Sigmoid colon (tissue), 6 donors: ENCODE measurements at regions not wholly inside any gene's neighbourhood (a gene's known extent, or its start where the extent isn't known, plus 50 kb on each side); places are given as distances from the start of the nearest gene placed in this dataset.

ENCODE experiments used
- DNase-seq: peaks from one replicate; pipeline ENCODE4 v3.0.0-alpha.2; 2019
- H3K27ac ChIP-seq, 4 donors: fragments of 200-600 bp; sonication (generic); one replicate each; pipeline ENCODE4 v1.5.1; 2016 to 2019; ENCODE audit warnings: mild to moderate bottlenecking in 1 of 4
- H3K27me3 ChIP-seq, 3 donors: fragments of 200-600 bp; sonication (generic); one replicate each; pipeline ENCODE4 v1.5.1; 2019; ENCODE audit warnings: mild to moderate bottlenecking in 1 of 3
- H3K36me3 ChIP-seq, 4 donors: fragments of 200-600 bp; sonication (generic); one replicate each; pipeline ENCODE4 v1.5.1; 2016 to 2019
- H3K4me1 ChIP-seq, 4 donors: fragments of 200-600 bp; sonication (generic); one replicate each; pipeline ENCODE4 v1.5.1; 2017 to 2019
- H3K4me3 ChIP-seq, 4 donors: fragments of 200-600 bp; sonication (generic); one replicate each; pipeline ENCODE4 v1.5.1; 2017 to 2019; ENCODE audit warnings: mild to moderate bottlenecking in 2 of 4, moderate library complexity in 1 of 4
- H3K9me3 ChIP-seq, 4 donors: fragments of 200-600 bp in 3 of 4; sonication (generic) in 3 of 4; one replicate each; pipeline versions ENCODE4 v1.5.1 to v1.6.1; 2013 to 2019
- EP300 ChIP-seq, 4 donors: sonication (generic); formaldehyde crosslinking; IDR thresholded peaks; one replicate each; pipeline ENCODE4 v1.6.1; 2017; ENCODE audit warnings: antibody characterized with exemption in 4 of 4
- POLR2A ChIP-seq, 2 donors: fragments of 450-650 bp; IDR thresholded peaks; one replicate each; pipeline ENCODE4 v1.6.1; 2016; ENCODE audit warnings: antibody characterized with exemption in 2 of 2, mild to moderate bottlenecking in 2 of 2, moderate library complexity in 2 of 2
- POLR2AphosphoS5 ChIP-seq, 4 donors: sonication (generic); formaldehyde crosslinking; IDR thresholded peaks; one replicate each; pipeline ENCODE4 v1.6.1; 2017; ENCODE audit warnings: antibody characterized with exemption in 4 of 4
- WGBS, 2 donors: extraction: QIAGEN DNeasy Blood & Tissue Kit; methylation state at CpG; one replicate each; pipeline ENCODE4 v1.1.7; 2013; 5-methylcytosine and 5-hydroxymethylcytosine counted together
- intact Hi-C: fragments of 100-400 bp; cut with DNase I; formaldehyde crosslinking; loops from one replicate; pipeline ENCODE4 v1.15.1; 2023
- TF ChIP-seq, protein P1 (sequence below), 4 experiments: fragments of 450-650 bp in 3 of 4; fragments of 200-600 bp in 1 of 4; IDR thresholded peaks; one replicate each; pipeline ENCODE4 v1.5.1; 2016 to 2019; ENCODE audit warnings: antibody characterized with exemption in 4 of 4, mild to moderate bottlenecking in 3 of 4, moderate library complexity in 2 of 4
- donor health status: healthy with polysubstance abuse.
- donor health status: healthy.

GRCh38 chr5:36756848-36757247 lies 119.7 kb upstream of the NIPBL start:
- H3K9me3 ChIP-seq: no peaks in the 10 kb centered on the region
- H3K27ac ChIP-seq: no peak overlapping the region
- 19 to 77% methylated on average over 2 of the region's 2 CpGs for WGBS, 2 donors
- no peaks in the 10 kb centered on the region for H3K36me3 ChIP-seq
- DNase-seq: no peak
- H3K4me3 ChIP-seq: no peak overlapping the region
- no peaks in the 10 kb centered on the region for H3K27me3 ChIP-seq
- intact Hi-C loops: no loop called here
- TF ChIP-seq POLR2A (IDR thresholded peaks at IDR 0.05): no peak
- TF ChIP-seq POLR2AphosphoS5 (IDR thresholded peaks at IDR 0.05): no peak
- TF ChIP-seq, protein P1, sequence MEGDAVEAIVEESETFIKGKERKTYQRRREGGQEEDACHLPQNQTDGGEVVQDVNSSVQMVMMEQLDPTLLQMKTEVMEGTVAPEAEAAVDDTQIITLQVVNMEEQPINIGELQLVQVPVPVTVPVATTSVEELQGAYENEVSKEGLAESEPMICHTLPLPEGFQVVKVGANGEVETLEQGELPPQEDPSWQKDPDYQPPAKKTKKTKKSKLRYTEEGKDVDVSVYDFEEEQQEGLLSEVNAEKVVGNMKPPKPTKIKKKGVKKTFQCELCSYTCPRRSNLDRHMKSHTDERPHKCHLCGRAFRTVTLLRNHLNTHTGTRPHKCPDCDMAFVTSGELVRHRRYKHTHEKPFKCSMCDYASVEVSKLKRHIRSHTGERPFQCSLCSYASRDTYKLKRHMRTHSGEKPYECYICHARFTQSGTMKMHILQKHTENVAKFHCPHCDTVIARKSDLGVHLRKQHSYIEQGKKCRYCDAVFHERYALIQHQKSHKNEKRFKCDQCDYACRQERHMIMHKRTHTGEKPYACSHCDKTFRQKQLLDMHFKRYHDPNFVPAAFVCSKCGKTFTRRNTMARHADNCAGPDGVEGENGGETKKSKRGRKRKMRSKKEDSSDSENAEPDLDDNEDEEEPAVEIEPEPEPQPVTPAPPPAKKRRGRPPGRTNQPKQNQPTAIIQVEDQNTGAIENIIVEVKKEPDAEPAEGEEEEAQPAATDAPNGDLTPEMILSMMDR (IDR thresholded peaks at IDR 0.05): no peak
- TF ChIP-seq EP300 (IDR thresholded peaks at IDR 0.05): no peak
- H3K4me1 ChIP-seq: no peaks in the 10 kb centered on the region

GRCh38 chr5:36759117-36759516 lies 117.5 kb upstream of the NIPBL start:
- TF ChIP-seq EP300 (IDR thresholded peaks at IDR 0.05) (no peak), POLR2A (IDR thresholded peaks at IDR 0.05) (no peak), POLR2AphosphoS5 (IDR thresholded peaks at IDR 0.05) (no peak)
- TF ChIP-seq, protein P1 (IDR thresholded peaks at IDR 0.05): no peak
- H3K36me3 ChIP-seq: no peaks in the 10 kb centered on the region
- no peaks in the 10 kb centered on the region for H3K27me3 ChIP-seq
- no peaks in the 10 kb centered on the region for H3K4me1 ChIP-seq
- no peak overlapping the region for H3K4me3 ChIP-seq
- no peaks in the 10 kb centered on the region for H3K9me3 ChIP-seq
- no peak for DNase-seq
- WGBS, 2 donors: 94 to 100% methylated on average over 1 of the region's 1 CpG
- no peak overlapping the region for H3K27ac ChIP-seq
- intact Hi-C loops: no loop called here

DNA sequence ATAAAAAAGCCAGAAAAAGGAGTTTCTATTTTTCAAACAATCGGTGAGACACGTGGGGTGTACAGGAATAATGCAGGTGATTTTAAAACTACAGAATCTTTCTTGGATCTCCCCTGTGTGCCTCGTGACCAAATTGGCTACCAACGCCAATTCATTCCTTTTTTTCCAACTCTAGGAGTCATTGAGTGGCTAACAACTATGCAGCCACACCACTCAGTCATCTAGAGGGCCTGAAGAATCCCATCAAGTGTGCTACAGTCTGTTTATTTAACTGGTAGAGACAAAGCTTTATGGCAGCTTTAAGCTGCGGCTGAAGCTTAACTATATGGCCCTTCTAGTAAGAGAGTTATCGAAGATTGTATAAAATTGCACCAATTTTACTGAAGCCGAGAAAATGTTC lies 113.1 kb upstream of the NIPBL start:
- no peaks in the 10 kb centered on the region for H3K9me3 ChIP-seq

DNA sequence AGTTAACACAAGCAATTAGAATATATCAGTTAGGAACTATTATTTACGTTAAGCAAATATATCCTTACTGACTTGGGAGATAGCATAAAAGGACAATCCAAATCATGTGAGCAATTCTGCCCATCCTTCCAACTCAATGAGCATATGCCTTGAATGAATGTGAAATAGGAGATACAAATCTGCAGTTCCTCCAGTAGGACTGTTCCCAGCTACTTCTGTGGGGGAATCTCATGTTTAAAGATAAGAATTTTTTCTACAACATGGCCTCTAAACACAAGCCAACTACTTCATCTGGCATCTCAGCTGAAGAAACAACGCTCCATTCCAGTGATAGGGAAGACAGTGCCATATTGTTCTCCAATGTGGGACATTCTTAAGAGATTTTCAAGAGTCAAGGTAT lies 110.7 kb upstream of the NIPBL start:
- Histone ChIP-seq H3K4me1 (no peaks in the 10 kb centered on the region), H3K9me3 (no peaks in the 10 kb centered on the region), H3K27me3 (no peaks in the 10 kb centered on the region), H3K27ac (no peak overlapping the region), H3K36me3 (no peaks in the 10 kb centered on the region), H3K4me3 (no peak overlapping the region)
- 91 to 97% methylated on average over 2 of the region's 2 CpGs for WGBS, 2 donors
- intact Hi-C loops: no loop called here
- no peak for DNase-seq
- TF ChIP-seq, protein P1 (IDR thresholded peaks at IDR 0.05): no peak
- TF ChIP-seq EP300 (IDR thresholded peaks at IDR 0.05): no peak
- no peak for TF ChIP-seq POLR2A (IDR thresholded peaks at IDR 0.05)
- no peak for TF ChIP-seq POLR2AphosphoS5 (IDR thresholded peaks at IDR 0.05)

More for the DNA sequence above, 113.1 kb upstream of the NIPBL start:
- no peaks in the 10 kb centered on the region for H3K36me3 ChIP-seq
- H3K4me1 ChIP-seq: no peaks in the 10 kb centered on the region
- no peak overlapping the region for H3K4me3 ChIP-seq
- WGBS, 2 donors: 29 to 62% methylated on average over 7 of the region's 7 CpGs
- no peak overlapping the region for H3K27ac ChIP-seq
- TF ChIP-seq, protein P1 (IDR thresholded peaks at IDR 0.05): no peak
- no peak for TF ChIP-seq POLR2AphosphoS5 (IDR thresholded peaks at IDR 0.05)
- no peak for TF ChIP-seq POLR2A (IDR thresholded peaks at IDR 0.05)
- TF ChIP-seq EP300 (IDR thresholded peaks at IDR 0.05): no peak
- no peak for DNase-seq
- no peaks in the 10 kb centered on the region for H3K27me3 ChIP-seq
- intact Hi-C loops: no loop called here

- H3K36me3 ChIP-seq: no peaks in the 10 kb centered on the region
- no peaks in the 10 kb centered on the region for H3K4me1 ChIP-seq
- WGBS, 2 donors: 81 to 87% methylated on average over 1 of the region's 1 CpG
- no peak for DNase-seq
- H3K9me3 ChIP-seq: no peaks in the 10 kb centered on the region
- intact Hi-C loops: no loop called here
- no peak overlapping the region for H3K27ac ChIP-seq
- no peaks in the 10 kb centered on the region for H3K27me3 ChIP-seq
- H3K4me3 ChIP-seq: no peak overlapping the region
- TF ChIP-seq, protein P1 (IDR thresholded peaks at IDR 0.05): no peak
- TF ChIP-seq EP300 (IDR thresholded peaks at IDR 0.05) (no peak), POLR2AphosphoS5 (IDR thresholded peaks at IDR 0.05) (no peak), POLR2A (IDR thresholded peaks at IDR 0.05) (no peak)
These were observed 109.6 kb upstream of the NIPBL start for GRCh38 chr5:36766981-36767380.
